Heart right ventricle (tissue), 16 donors: ENCODE measurements at regions not wholly inside any gene's neighbourhood (a gene's known extent, or its start where the extent isn't known, plus 50 kb on each side); places are given as distances from the start of the nearest gene placed in this dataset.

Experiments
- ATAC-seq, 8 donors: fragments of 200-7000 bp; cut with Tn5 transposase; one replicate each; pipeline ENCODE4 v1.9.1; 2020; ENCODE audit warnings: mild to moderate bottlenecking in 8 of 8, moderate library complexity in 8 of 8, moderate number of reproducible peaks in 1 of 8
- DNase-seq, 2 donors: peaks; one replicate each; pipeline ENCODE4 v3.0.0-alpha.2; 2020
- H3K27ac ChIP-seq, 10 donors: fragments of 200-600 bp; sonication (generic) in 2 of 10; one replicate each; pipeline versions ENCODE4 v1.5.0 to v1.8.0; 2020 to 2022; ENCODE audit warnings: mild to moderate bottlenecking in 3 of 10
- H3K27me3 ChIP-seq, 7 donors: fragments of 200-600 bp; one replicate each; pipeline ENCODE4 v1.8.0; 2021 to 2022; ENCODE audit warnings: mild to moderate bottlenecking in 2 of 7
- H3K36me3 ChIP-seq, 9 donors: fragments of 200-600 bp; sonication (generic) in 1 of 9; one replicate each; pipeline versions ENCODE4 v1.5.0 to v1.8.0; 2020 to 2022; ENCODE audit warnings: mild to moderate bottlenecking in 2 of 9
- H3K4me1 ChIP-seq, 9 donors: fragments of 200-600 bp; sonication (generic) in 1 of 9; one replicate each; pipeline versions ENCODE4 v1.5.0 to v1.8.0; 2020 to 2022; ENCODE audit warnings: mild to moderate bottlenecking in 4 of 9
- H3K4me3 ChIP-seq, 10 donors: fragments of 200-600 bp; sonication (generic) in 2 of 10; one replicate each; pipeline versions ENCODE4 v1.5.0 to v1.8.0; 2020 to 2022; ENCODE audit warnings: mild to moderate bottlenecking in 7 of 10, moderate library complexity in 2 of 10
- H3K9me3 ChIP-seq, 11 donors: fragments of 200-600 bp in 10 of 11; sonication (generic) in 2 of 11; one replicate each; pipeline versions ENCODE4 v1.5.0 to v1.8.0; 2013 to 2022; ENCODE audit warnings: mild to moderate bottlenecking in 2 of 11, control low read depth in 1 of 11, moderate library complexity in 1 of 11
- CTCF ChIP-seq, 9 donors: fragments of 200-600 bp; sonication (generic) in 2 of 9; IDR thresholded peaks; one replicate each; pipeline versions ENCODE4 v1.5.0 to v1.8.0; 2021 to 2022; ENCODE audit warnings: antibody characterized with exemption in 9 of 9, mild to moderate bottlenecking in 5 of 9, moderate library complexity in 1 of 9
- WGBS, 2 donors: extraction: QIAGEN DNeasy Blood & Tissue Kit; methylation state at CpG; one replicate each; pipeline ENCODE4 v1.1.7; 2013; ENCODE audit warnings: inconsistent platforms in 1 of 2; 5-methylcytosine and 5-hydroxymethylcytosine counted together
- intact Hi-C, 10 donors: fragments of 100-400 bp; cut with DNase I; formaldehyde crosslinking; loops; one replicate each; pipeline versions ENCODE4 v1.11.1 to v1.14.2; 2022
- donor health status: Arrhythmogenic right ventricular cardiomyopathy.
- donor health status: ischemic (EF 13 %, LVEDD 7.1; RV severe dilation, severe dysfunction).
- donor health status: healthy with polysubstance abuse.
- donor health status: DM: no; HTN: yes; CAD: no.
- donor health status: DM: no; HTN: no; CAD: no.
- donor health status: ischemic (EF 25% LVEDD 6.9; RV normal size, moderate dysfunction).
- donor health status: ischemic (EF 25% LVEDD 5.7; RV mildly dilated, moderate dysfunction).
- donor health status: healthy.
- donor health status: DM: yes; HTN: yes; CAD: no.
- donor health status: Ischemic cardiomyopathy.
- donor health status: ischemic (EF 35%, LVEDD 5.7; RV mildly dilated, moderate dysfunction).
- donor health status: nonischemic (EF 11% LVEDD 7.7; RV severe dilation, severe dysfunction).
- donor health status: DM: yes; HTN: yes; CAD: no.
- donor health status: PGD.
- donor health status: ischemic (EF 29% LVEDD 5.4; RV normal size, mild dysfunction).
- donor health status: nonischemic (EF 23%, LVEDD 6.1; RV moderate dilation, normal function).

DNA sequence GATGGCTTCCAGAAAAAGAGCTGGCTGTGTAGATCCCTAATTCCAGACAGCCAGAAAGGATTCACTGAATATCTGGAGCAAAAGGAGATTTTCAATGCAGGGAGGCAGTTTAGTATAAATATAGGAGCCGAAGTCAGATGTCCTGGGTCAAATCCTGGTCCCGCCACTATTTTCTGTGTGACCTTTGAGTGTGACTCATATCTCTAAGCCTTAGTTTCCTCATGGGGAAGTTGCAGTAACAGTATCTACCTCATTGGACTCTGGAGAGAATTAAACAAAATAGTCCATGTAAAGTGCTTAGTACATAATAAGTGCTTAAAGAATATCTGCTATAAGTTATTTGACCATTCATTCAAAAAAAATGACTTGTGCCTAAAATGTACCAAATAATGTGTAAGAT lies 52.1 kb upstream of the ITGA6 start:
- 54 to 65% methylated on average over 2 of the region's 2 CpGs for WGBS, 2 donors
- Histone ChIP-seq H3K36me3 (no peaks in the 10 kb centered on the region), H3K4me3 (no peak overlapping the region), H3K27me3 (no peaks in the 10 kb centered on the region), H3K27ac (no peak overlapping the region), H3K9me3 (peaks cover 0 to 7% (median 0%) of the 10 kb centered on the region in 11 donors), H3K4me1 (peaks cover 7 to 41% (median 20%) of the 10 kb centered on the region in 9 donors)
- intact Hi-C loops: no loop called here
- no peak for TF ChIP-seq CTCF (IDR thresholded peaks at IDR 0.05)
- ATAC-seq (peak in 3 of 8 donors; percentile 50 to 68 (median 63)), DNase-seq (no peak)

DNA sequence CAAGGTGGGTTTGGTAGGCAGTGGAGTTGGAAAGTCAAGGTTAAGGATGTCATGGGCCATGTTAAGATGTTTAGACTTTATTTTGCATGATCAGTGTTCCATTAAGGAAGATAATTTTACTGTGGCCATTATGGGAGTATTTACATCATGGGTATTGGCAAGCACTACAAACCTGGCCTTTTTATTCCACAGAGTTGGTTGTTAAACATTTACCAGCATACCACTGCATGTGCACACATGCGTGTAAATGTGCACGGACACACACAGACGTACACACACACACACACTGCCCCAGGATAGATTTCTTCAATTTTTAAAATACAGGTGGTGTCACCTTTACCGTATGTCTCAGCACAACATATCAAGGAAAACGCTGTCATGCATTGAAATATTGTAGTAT lies 51.4 kb upstream of the ITGA6 start:
- Histone ChIP-seq H3K9me3 (peaks cover 0 to 7% (median 0%) of the 10 kb centered on the region in 11 donors), H3K36me3 (no peaks in the 10 kb centered on the region), H3K4me3 (no peak overlapping the region), H3K4me1 (peaks cover 7 to 49% (median 25%) of the 10 kb centered on the region in 9 donors), H3K27ac (peak overlapping the region in 1 of 10 donors; percentile 57), H3K27me3 (no peaks in the 10 kb centered on the region)
- DNase-seq (no peak), ATAC-seq (no peak)
- TF ChIP-seq CTCF (IDR thresholded peaks at IDR 0.05): no peak
- intact Hi-C loops: no loop called here
- 74 to 85% methylated on average over 5 of the region's 5 CpGs for WGBS, 2 donors

DNA sequence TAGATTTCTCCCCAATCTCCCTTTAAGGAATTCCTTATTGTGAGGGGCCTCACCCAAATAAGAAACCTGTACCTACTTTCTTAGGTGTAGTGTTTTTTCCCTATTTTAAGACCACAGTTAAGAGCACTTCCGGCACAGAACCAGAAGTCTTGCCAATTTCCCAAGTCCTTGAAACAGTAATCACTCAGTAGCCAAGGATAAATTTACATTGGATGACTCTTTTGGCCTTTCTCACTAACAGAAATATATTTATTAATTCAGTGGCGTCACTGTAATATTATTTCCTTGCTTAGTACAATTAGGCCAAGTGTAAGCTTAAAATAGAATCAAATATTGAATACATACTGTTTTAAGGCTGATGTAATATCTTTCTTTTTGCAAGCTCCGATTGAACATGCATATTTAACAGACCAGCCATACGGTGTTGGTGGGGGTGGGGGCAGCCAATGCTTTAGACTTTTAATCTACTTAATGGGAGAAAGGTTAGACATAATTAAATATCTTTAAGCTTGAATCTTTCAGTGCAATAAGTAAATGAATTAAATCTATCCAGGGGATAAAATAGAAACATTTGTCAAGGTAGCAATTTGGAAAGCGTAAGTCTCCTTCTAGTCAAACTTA lies 50.8 kb upstream of the ITGA6 start:
- no peaks in the 10 kb centered on the region for H3K27me3 ChIP-seq
- H3K27ac ChIP-seq: peak overlapping the region in 5 of 10 donors; percentile 23 to 72 (median 49)
- ATAC-seq (peak in 3 of 8 donors; percentile 36 to 41 (median 38)), DNase-seq (no peak)
- peaks cover 0 to 7% (median 0%) of the 10 kb centered on the region in 11 donors for H3K9me3 ChIP-seq
- H3K4me3 ChIP-seq: no peak overlapping the region
- peaks cover 7 to 54% (median 31%) of the 10 kb centered on the region in 9 donors for H3K4me1 ChIP-seq
- intact Hi-C loops: no loop called here
- no peak for TF ChIP-seq CTCF (IDR thresholded peaks at IDR 0.05)
- 43 to 44% methylated on average over 5 of the region's 5 CpGs for WGBS, 2 donors
- no peaks in the 10 kb centered on the region for H3K36me3 ChIP-seq

DNA sequence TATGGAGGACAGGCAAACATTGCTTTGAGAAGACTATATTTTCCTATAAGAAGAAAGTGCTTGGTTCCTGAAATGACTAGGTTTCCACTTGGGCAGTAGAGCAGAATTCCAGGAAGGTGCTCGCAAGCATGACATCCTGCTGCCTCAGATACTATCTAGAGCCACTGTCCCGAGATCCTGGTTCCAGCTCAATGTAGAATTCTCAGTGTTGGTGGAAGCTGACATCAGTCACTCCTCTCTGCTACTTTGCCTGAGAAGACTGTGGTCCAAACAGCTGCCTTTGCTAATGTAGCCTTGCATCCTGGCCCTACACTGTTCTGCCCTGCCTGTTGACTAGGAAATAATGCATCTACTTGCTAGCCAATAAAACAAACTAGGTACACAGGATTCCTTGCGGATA lies 50.0 kb upstream of the ITGA6 start:
- H3K4me1 ChIP-seq: peaks cover 7 to 55% (median 33%) of the 10 kb centered on the region in 9 donors
- peak overlapping the region in 7 of 10 donors; percentile 23 to 72 (median 52) for H3K27ac ChIP-seq
- H3K9me3 ChIP-seq: peaks cover 0 to 7% (median 0%) of the 10 kb centered on the region in 11 donors
- H3K27me3 ChIP-seq: no peaks in the 10 kb centered on the region
- no peak overlapping the region for H3K4me3 ChIP-seq
- peak in 6 of 8 donors; percentile 52 to 80 (median 72) for ATAC-seq
- no peak for TF ChIP-seq CTCF (IDR thresholded peaks at IDR 0.05)
- no peaks in the 10 kb centered on the region for H3K36me3 ChIP-seq
- DNase-seq: no peak
- 69 to 72% methylated on average over 3 of the region's 3 CpGs for WGBS, 2 donors
- intact Hi-C loops: no loop called here
